Body of pancreas (tissue), 4 donors: ENCODE measurements at regions not wholly inside any gene's neighbourhood (a gene's known extent, or its start where the extent isn't known, plus 50 kb on each side); places are given as distances from the start of the nearest gene placed in this dataset.

Experiments
- ATAC-seq: fragments of 150-250 bp; one replicate; pipeline ENCODE4 v1.9.1; 2016
- DNase-seq, 4 donors: peaks; one replicate each; pipeline ENCODE4 v3.0.0-alpha.2; 2019
- H3K27ac ChIP-seq, 4 donors: fragments of 200-600 bp; sonication (generic); 1 replicate in 3 of 4; 2 replicates in 1 of 4; pipeline versions ENCODE4 v1.5.1 to v1.6.1; 2016 to 2019; ENCODE audit warnings: mild to moderate bottlenecking in 1 of 4, mixed read lengths in 1 of 4, moderate library complexity in 1 of 4
- H3K27me3 ChIP-seq, 2 donors: fragments of 200-600 bp; sonication (generic); one replicate each; pipeline ENCODE4 v1.6.0; 2016; ENCODE audit warnings: mild to moderate bottlenecking in 1 of 2
- H3K36me3 ChIP-seq, 2 donors: fragments of 200-600 bp; sonication (generic); replicated peaks in 1 of 2; 2 replicates each; pipeline ENCODE4 v1.5.1; 2016; ENCODE audit warnings: low read depth in 2 of 2; ENCODE audit not compliant: insufficient read depth in 1 of 2
- H3K4me1 ChIP-seq: fragments of 200-600 bp; sonication (generic); one replicate; pipeline ENCODE4 v1.6.0; 2016
- H3K4me3 ChIP-seq, 2 donors: fragments of 200-600 bp; sonication (generic); 1 replicate in 1 of 2; 2 replicates in 1 of 2; pipeline ENCODE4 v1.5.1; 2016 to 2019
- H3K9me3 ChIP-seq, 3 donors: fragments of 200-600 bp; sonication (generic); 1 replicate in 2 of 3; 2 replicates in 1 of 3; pipeline ENCODE4 v1.5.1; 2016
- CTCF ChIP-seq, 7 experiments: fragments of 450-650 bp in 4 of 7; fragments of 200-600 bp in 3 of 7; sonication (generic) in 3 of 7; IDR thresholded peaks; one replicate each; pipeline ENCODE4 v1.5.1; 2016 to 2019; ENCODE audit warnings: antibody characterized with exemption in 7 of 7
- POLR2A ChIP-seq, 3 donors: fragments of 450-650 bp; IDR thresholded peaks; one replicate each; pipeline ENCODE4 v1.6.1; 2016; ENCODE audit warnings: antibody characterized with exemption in 3 of 3, mild to moderate bottlenecking in 2 of 3
- WGBS, 2 donors: methylation state at CpG; one replicate each; pipeline ENCODE4 v1.1.5; 2017; 5-methylcytosine and 5-hydroxymethylcytosine counted together
- intact Hi-C: fragments of 100-400 bp; cut with DNase I; formaldehyde crosslinking; loops from one replicate; pipeline ENCODE4 v1.15.1; 2023

- no peak overlapping the region for H3K4me3 ChIP-seq
- DNase-seq, result no peak
- H3K9me3 ChIP-seq, result no peaks in the 10 kb centered on the region
- TF ChIP-seq CTCF (IDR thresholded peaks at IDR 0.05) (no peak), POLR2A (IDR thresholded peaks at IDR 0.05) (no peak)
- H3K36me3 ChIP-seq, result no peaks in the 10 kb centered on the region
- ATAC-seq, result no peak
- 13 to 21% methylated on average over 2 of the region's 2 CpGs for WGBS, 2 donors
- intact Hi-C loops, result no loop called here
- no peak overlapping the region for H3K27ac ChIP-seq
- H3K4me1 ChIP-seq, result no peaks in the 10 kb centered on the region
- no peaks in the 10 kb centered on the region for H3K27me3 ChIP-seq
These were observed 239.4 kb downstream of the LURAP1L start for GRCh38 chr9:13013991-13014883.

- no peak overlapping the region for H3K27ac ChIP-seq
- DNase-seq (no peak), ATAC-seq (no peak)
- TF ChIP-seq CTCF (IDR thresholded peaks at IDR 0.05), result no peak
- no peak for TF ChIP-seq POLR2A (IDR thresholded peaks at IDR 0.05)
- no peak overlapping the region for H3K4me3 ChIP-seq
- intact Hi-C loops, result no loop called here
- no peaks in the 10 kb centered on the region for H3K27me3 ChIP-seq
- no peaks in the 10 kb centered on the region for H3K36me3 ChIP-seq
- H3K9me3 ChIP-seq, result no peaks in the 10 kb centered on the region
- H3K4me1 ChIP-seq, result no peaks in the 10 kb centered on the region
These were observed 242.4 kb downstream of the LURAP1L start for GRCh38 chr9:13017260-13017659.

GRCh38 chr9:13020146-13021040 lies 245.6 kb downstream of the LURAP1L start:
- no peak overlapping the region for H3K27ac ChIP-seq

GRCh38 chr9:13022756-13023155 lies 247.9 kb downstream of the LURAP1L start:
- no peaks in the 10 kb centered on the region for H3K4me1 ChIP-seq
- H3K36me3 ChIP-seq, result no peaks in the 10 kb centered on the region
- H3K27ac ChIP-seq, result no peak overlapping the region
- H3K9me3 ChIP-seq, result no peaks in the 10 kb centered on the region
- WGBS, 2 donors, result 63 to 69% methylated on average over 1 of the region's 1 CpG
- intact Hi-C loops, result no loop called here
- no peak for ATAC-seq
- H3K27me3 ChIP-seq, result no peaks in the 10 kb centered on the region
- H3K4me3 ChIP-seq, result no peak overlapping the region
- no peak for DNase-seq
- TF ChIP-seq POLR2A (IDR thresholded peaks at IDR 0.05) (no peak), CTCF (IDR thresholded peaks at IDR 0.05) (no peak)

More at GRCh38 chr9:13020146-13021040, 245.6 kb downstream of the LURAP1L start:
- no peak overlapping the region for H3K4me3 ChIP-seq
- H3K27me3 ChIP-seq, result no peaks in the 10 kb centered on the region
- no peak for TF ChIP-seq CTCF (IDR thresholded peaks at IDR 0.05)
- no peak for TF ChIP-seq POLR2A (IDR thresholded peaks at IDR 0.05)
- H3K4me1 ChIP-seq, result no peaks in the 10 kb centered on the region
- intact Hi-C loops, result no loop called here
- DNase-seq, result no peak
- ATAC-seq, result no peak
- WGBS, 2 donors, result 68 to 70% methylated on average over 5 of the region's 5 CpGs
- H3K9me3 ChIP-seq, result no peaks in the 10 kb centered on the region
- H3K36me3 ChIP-seq, result no peaks in the 10 kb centered on the region
